Activated CD8-positive, alpha-beta memory T cell treated with anti-CD3 and anti-CD28 coated beads, Interleukin-2, amount 10 ng/mL, durations not matched to agents 7 days and 5 days (primary cell): ENCODE measurements at regions not wholly inside any gene's neighbourhood (a gene's known extent, or its start where the extent isn't known, plus 50 kb on each side); places are given as distances from the start of the nearest gene placed in this dataset.

Source experiments
- ATAC-seq: fragments of 150-1000 bp; cut with Tn5 transposase; one replicate; pipeline ENCODE4 v1.10.0; 2021; ENCODE audit warnings: moderate library complexity
- CTCF ChIA-PET: fragments of 350-600 bp; sonication (Branson Sonifier 250); formaldehyde crosslinking; loops from one replicate; lab custom pipeline; 2021; ENCODE audit warnings: antibody characterized with exemption; lab: Charles Lee
- DNase-seq: peaks from one replicate; pipeline ENCODE4 v3.0.0-alpha.2; 2020
- H3K27ac Mint-ChIP-seq: one replicate; pipeline ENCODE4 v1.8.0; 2021; ENCODE audit warnings: mild to moderate bottlenecking, mixed read lengths
- H3K27me3 Mint-ChIP-seq: one replicate; pipeline ENCODE4 v1.8.0; 2021; ENCODE audit warnings: mixed read lengths
- H3K36me3 Mint-ChIP-seq: one replicate; pipeline ENCODE4 v1.8.0; 2021; ENCODE audit warnings: mild to moderate bottlenecking, mixed read lengths
- H3K4me1 Mint-ChIP-seq: one replicate; pipeline ENCODE4 v1.8.0; 2021; ENCODE audit warnings: mixed read lengths
- H3K4me3 Mint-ChIP-seq: one replicate; pipeline ENCODE4 v1.8.0; 2021; ENCODE audit warnings: mild to moderate bottlenecking, moderate library complexity, mixed read lengths
- H3K9me3 Mint-ChIP-seq: one replicate; pipeline ENCODE4 v1.8.0; 2022; ENCODE audit warnings: low read depth, mixed read lengths

DNA sequence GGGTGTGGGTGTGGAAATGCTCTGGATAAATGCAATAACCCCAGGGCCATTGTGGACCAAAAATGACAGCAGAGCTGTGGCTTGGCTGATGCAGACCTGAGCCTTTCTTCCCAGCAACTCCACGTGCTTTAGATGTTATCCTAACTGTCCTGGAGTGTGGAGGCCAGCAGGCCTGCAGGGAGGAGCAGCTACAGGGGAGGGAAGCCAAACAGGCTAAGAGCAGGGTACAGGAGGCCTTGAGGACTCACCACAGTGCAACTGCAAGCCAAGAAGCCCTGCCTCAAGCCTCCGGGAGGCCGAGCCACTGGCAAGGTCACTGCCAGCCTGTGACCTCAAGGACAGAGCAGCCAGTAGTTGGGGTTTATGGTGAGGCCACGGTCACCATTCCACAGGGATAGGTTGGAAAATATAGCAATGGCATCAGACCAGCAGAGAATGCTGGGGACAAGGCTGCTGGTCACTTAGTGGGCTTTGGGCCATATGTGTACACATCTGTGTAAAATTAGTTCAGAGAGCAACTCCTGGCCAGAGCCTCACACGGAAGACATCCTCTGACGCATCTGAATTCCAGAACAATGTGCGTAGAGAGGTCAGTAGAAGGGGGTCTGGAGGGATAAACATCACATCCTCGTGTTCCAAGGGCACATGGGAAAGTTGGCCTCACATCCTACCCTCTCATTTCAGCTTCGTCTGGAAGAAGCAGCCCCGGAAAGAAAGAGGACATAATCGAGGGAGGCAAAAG is 76.2 kb upstream of the UPP2 start:
- Mint-ChIP-seq H3K4me1 (no peaks in the 10 kb centered on the region), H3K27me3 (peaks cover 3% of the 10 kb centered on the region), H3K9me3 (no peaks in the 10 kb centered on the region), H3K36me3 (no peaks in the 10 kb centered on the region), H3K27ac (no peak overlapping the region), H3K4me3 (no peak overlapping the region)
- CTCF ChIA-PET = interaction anchor here (0.6 to 3.3 kb wide), 9 partner anchors 9 to 768 kb away, joined by 3 to 36 read pairs (median 10); partner anchors contain the start of gene GALNT5
- DNase-seq (no peak), ATAC-seq (no peak)

DNA sequence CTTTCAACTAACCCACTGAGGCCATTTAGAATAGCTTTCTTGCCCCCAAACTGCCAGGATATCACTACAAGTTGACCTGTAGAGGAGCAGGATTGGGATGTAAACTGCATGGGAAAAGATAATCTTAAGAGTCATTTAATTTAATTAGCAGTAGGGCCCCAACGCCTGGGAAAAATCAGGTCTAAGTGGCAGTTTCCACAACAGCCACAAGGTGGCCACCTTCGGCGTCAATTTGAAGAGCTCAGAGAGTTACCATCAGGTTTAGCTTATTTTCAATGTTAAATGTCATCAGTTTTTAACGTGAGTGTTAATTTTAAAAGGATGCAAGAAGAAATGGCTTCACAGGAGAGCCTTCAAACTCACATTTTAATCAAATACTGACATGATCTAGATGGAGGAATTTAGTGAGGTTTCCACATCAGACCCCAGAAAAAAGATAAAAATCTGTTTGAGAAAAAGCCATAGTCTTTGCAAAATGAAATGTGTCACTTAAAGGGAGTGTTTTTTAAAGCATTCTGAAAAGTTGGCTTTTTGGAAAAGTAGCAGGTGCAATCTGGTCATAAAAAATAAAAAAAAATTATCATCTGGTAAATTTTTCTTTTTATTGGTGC is 77.3 kb upstream of the UPP2 start:
- ATAC-seq = peak; percentile 75
- Mint-ChIP-seq H3K4me1 (no peaks in the 10 kb centered on the region), H3K36me3 (no peaks in the 10 kb centered on the region)

DNA sequence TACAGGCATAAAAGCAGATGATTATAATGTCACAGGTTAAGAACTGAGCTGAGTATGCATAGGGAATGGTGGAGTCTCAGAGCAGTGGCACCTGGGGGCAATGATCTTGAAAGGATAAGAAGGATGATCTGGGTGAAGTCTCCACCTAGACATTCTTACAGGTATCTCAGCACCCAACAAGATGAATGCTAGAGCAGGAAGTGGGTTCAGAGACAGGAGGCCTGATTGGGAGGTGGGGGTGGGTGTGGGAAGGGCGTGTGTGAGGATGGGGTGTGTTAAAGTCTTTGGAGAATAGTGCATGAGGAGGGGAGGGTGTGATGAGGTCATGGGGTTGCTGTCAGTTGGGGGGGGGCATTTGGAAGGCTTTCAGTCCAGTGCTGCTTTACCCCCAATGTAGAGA is 78.8 kb upstream of the UPP2 start:
- no peaks in the 10 kb centered on the region for H3K36me3 Mint-ChIP-seq
- no peak overlapping the region for H3K4me3 Mint-ChIP-seq
- H3K27me3 Mint-ChIP-seq = peaks cover 2% of the 10 kb centered on the region
- no peak overlapping the region for H3K27ac Mint-ChIP-seq
- no peaks in the 10 kb centered on the region for H3K4me1 Mint-ChIP-seq
- no peaks in the 10 kb centered on the region for H3K9me3 Mint-ChIP-seq
- ATAC-seq (no peak), DNase-seq (no peak)
- CTCF ChIA-PET = interaction anchor here (1.0 to 3.3 kb wide), 6 partner anchors 12 to 731 kb away, joined by 4 to 36 read pairs (median 19); no protein-coding TSS in a partner anchor

More for the DNA sequence above, 77.3 kb upstream of the UPP2 start:
- no peaks in the 10 kb centered on the region for H3K9me3 Mint-ChIP-seq
- no peaks in the 10 kb centered on the region for H3K27me3 Mint-ChIP-seq
- H3K27ac Mint-ChIP-seq = no peak overlapping the region
- no peak overlapping the region for H3K4me3 Mint-ChIP-seq
- CTCF ChIA-PET = interaction anchor here (0.5 to 3.3 kb wide), 24 partner anchors 10 to 767 kb away, joined by 3 to 36 read pairs (median 4); partner anchors contain the start of genes ACVR1C and GALNT5
- DNase-seq = peak; percentile 64

DNA sequence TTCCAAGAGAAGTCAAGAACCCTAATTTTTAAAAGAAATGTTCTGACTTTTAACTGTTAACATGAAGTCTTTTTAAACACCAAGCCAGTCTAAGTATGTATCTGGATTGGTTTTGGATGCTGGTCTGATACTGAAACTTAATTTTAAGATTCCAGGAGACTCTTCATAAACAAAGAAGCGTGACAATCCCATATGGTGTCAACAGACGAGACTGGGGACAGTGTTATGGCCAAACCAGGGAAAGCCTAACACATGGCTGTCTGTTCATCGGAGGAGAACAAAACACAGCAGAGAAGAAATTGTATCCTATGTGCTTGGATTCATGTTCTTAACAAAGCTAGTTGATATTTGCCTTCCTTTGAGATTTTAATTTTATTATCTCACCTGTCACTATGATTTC is 80.5 kb upstream of the UPP2 start:
- no peak for DNase-seq
- H3K27ac Mint-ChIP-seq = no peak overlapping the region
- peaks cover 2% of the 10 kb centered on the region for H3K27me3 Mint-ChIP-seq
- H3K4me1 Mint-ChIP-seq = no peaks in the 10 kb centered on the region
- no peak overlapping the region for H3K4me3 Mint-ChIP-seq
- no peak for ATAC-seq
- no peaks in the 10 kb centered on the region for H3K9me3 Mint-ChIP-seq
- CTCF ChIA-PET = interaction anchor here (1.1 kb wide), 1 partner anchor 724 kb away, joined by 4 read pairs; no protein-coding TSS in a partner anchor
- H3K36me3 Mint-ChIP-seq = no peaks in the 10 kb centered on the region

- H3K9me3 Mint-ChIP-seq = no peaks in the 10 kb centered on the region
- peaks cover 19% of the 10 kb centered on the region for H3K4me1 Mint-ChIP-seq
- H3K36me3 Mint-ChIP-seq = no peaks in the 10 kb centered on the region
- H3K27ac Mint-ChIP-seq = no peak overlapping the region
- CTCF ChIA-PET = no interaction called here
- ATAC-seq (no peak), DNase-seq (no peak)
- H3K4me3 Mint-ChIP-seq = no peak overlapping the region
- H3K27me3 Mint-ChIP-seq = peaks cover 2% of the 10 kb centered on the region
Observed at GRCh38 chr2:158015428-158016076, 86.1 kb upstream of the UPP2 start.

DNA sequence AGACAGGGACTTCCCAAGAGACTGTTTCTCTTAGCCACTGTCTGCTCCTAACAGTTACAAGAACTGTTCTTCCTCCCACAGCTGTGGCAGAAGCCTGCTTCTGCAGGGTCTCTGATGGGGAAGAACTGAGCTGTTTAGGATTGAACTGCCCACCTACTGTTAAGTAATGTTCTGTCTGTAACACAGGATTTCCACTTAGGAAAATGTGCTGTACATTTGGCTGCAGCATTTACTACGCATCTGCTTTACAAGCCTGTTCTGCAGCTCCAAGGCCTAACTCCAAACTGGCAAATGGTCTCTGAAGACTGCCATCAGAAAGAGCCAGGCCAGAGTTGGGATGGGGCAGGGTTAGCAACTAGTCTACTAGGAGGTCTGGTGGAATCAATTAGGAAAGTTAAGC is 87.8 kb upstream of the UPP2 start:
- DNase-seq = no peak
- CTCF ChIA-PET = interaction anchor here (0.8 to 1.3 kb wide), 2 partner anchors 12 to 253 kb away, joined by 3 read pairs; no protein-coding TSS in a partner anchor
- Mint-ChIP-seq H3K9me3 (no peaks in the 10 kb centered on the region), H3K27me3 (peaks cover 2% of the 10 kb centered on the region), H3K36me3 (no peaks in the 10 kb centered on the region), H3K27ac (no peak overlapping the region), H3K4me3 (no peak overlapping the region), H3K4me1 (peaks cover 22% of the 10 kb centered on the region)
- no peak for ATAC-seq

DNA sequence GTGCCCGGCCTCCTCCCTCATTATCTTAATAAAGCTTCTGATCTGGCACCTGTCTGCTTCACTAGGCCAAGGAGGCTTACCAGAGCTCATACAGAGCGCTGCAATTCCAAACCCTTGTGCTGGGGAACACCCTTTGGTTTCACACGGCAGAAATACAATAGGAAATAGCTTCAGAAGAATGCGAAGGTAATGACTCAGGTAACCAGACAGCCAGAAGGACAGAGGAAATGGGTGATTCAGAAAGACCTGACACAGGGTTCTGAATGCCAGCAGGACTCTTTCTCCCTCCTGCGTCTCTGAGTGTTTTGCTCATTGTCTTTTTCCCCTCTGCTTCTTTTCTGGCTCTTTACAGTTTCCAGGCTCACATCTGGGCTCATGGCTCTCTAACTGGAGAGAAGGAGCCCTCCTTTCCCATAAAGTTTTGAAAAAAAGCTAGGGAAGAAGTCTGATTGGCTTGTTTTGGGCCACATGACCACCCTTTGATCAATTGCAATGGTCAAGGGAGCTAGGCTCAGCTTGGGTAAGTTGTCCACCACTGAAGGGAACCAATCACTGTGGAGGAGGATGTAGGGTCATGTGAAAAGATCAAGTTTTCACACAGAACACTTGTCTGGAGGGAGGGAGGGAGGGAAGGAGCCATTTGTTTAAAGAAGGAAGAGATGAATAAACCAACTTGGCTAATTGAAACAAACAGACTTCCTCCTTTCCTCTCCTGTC is 90.5 kb upstream of the UPP2 start:
- H3K9me3 Mint-ChIP-seq = no peaks in the 10 kb centered on the region
- ATAC-seq = no peak

GRCh38 chr2:158009399-158009798 is 92.3 kb upstream of the UPP2 start:
- no peak overlapping the region for H3K27ac Mint-ChIP-seq
- no peaks in the 10 kb centered on the region for H3K36me3 Mint-ChIP-seq
- CTCF ChIA-PET = interaction anchor here (0.9 to 1.8 kb wide), 2 partner anchors 233 to 704 kb away, joined by 3 to 4 read pairs; no protein-coding TSS in a partner anchor

More for the DNA sequence above, 90.5 kb upstream of the UPP2 start:
- no peak for DNase-seq
- H3K27me3 Mint-ChIP-seq = no peaks in the 10 kb centered on the region
- H3K4me3 Mint-ChIP-seq = no peak overlapping the region
- CTCF ChIA-PET = interaction anchor here (0.6 to 2.6 kb wide), 17 partner anchors 10 to 709 kb away, joined by 3 to 10 read pairs (median 4); partner anchors contain the start of genes ACVR1C and ERMN
- H3K27ac Mint-ChIP-seq = no peak overlapping the region
- H3K36me3 Mint-ChIP-seq = no peaks in the 10 kb centered on the region
- H3K4me1 Mint-ChIP-seq = peaks cover 23% of the 10 kb centered on the region

GRCh38 chr2:158006961-158007719 is 94.5 kb upstream of the UPP2 start:
- no peaks in the 10 kb centered on the region for H3K9me3 Mint-ChIP-seq
- peaks cover 16% of the 10 kb centered on the region for H3K4me1 Mint-ChIP-seq
- no peak overlapping the region for H3K27ac Mint-ChIP-seq
- H3K36me3 Mint-ChIP-seq = no peaks in the 10 kb centered on the region
- CTCF ChIA-PET = interaction anchor here (0.7 to 3.0 kb wide), 8 partner anchors 12 to 497 kb away, joined by 3 to 8 read pairs (median 4); no protein-coding TSS in a partner anchor
- no peaks in the 10 kb centered on the region for H3K27me3 Mint-ChIP-seq
- DNase-seq (no peak), ATAC-seq (peak; percentile 27)
- H3K4me3 Mint-ChIP-seq = no peak overlapping the region

More at GRCh38 chr2:158009399-158009798, 92.3 kb upstream of the UPP2 start:
- no peaks in the 10 kb centered on the region for H3K27me3 Mint-ChIP-seq
- ATAC-seq = no peak
- peaks cover 16% of the 10 kb centered on the region for H3K4me1 Mint-ChIP-seq
- H3K9me3 Mint-ChIP-seq = no peaks in the 10 kb centered on the region
- H3K4me3 Mint-ChIP-seq = no peak overlapping the region
- no peak for DNase-seq

DNA sequence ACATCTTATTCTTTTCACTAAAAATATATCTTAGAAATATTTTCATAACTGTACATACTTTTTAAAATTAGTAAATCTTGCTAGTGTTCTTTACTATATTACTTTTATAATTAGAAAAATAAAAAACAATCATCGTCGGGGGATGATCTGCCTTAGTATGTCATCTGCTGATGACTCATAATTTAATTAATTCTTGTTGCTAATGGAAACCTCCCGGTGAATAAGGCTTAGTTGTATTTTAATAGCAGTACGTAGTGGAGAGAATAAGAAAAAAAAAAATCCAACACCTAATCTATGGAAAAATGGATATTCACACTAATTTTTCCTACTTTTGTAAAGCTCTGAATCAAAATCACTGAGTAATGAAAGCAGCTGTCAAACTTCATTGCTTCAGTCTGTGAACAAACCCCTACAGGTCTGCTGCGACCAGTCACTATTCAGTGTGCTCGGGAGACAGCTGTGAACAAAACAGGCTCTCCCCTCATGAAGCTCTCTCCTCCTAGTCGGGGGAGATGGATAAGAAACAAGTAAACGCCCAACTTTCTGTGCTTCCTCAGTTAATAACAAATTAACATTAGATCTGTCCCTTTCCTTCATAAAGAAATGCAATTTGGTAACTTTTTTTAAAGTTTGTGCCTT is 97.4 kb upstream of the UPP2 start:
- peaks cover 1% of the 10 kb centered on the region for H3K4me1 Mint-ChIP-seq
- DNase-seq = no peak
- H3K27ac Mint-ChIP-seq = no peak overlapping the region
- ATAC-seq = no peak
- CTCF ChIA-PET = no interaction called here
- H3K36me3 Mint-ChIP-seq = no peaks in the 10 kb centered on the region
- no peaks in the 10 kb centered on the region for H3K9me3 Mint-ChIP-seq
- H3K27me3 Mint-ChIP-seq = no peaks in the 10 kb centered on the region
- H3K4me3 Mint-ChIP-seq = no peak overlapping the region

DNA sequence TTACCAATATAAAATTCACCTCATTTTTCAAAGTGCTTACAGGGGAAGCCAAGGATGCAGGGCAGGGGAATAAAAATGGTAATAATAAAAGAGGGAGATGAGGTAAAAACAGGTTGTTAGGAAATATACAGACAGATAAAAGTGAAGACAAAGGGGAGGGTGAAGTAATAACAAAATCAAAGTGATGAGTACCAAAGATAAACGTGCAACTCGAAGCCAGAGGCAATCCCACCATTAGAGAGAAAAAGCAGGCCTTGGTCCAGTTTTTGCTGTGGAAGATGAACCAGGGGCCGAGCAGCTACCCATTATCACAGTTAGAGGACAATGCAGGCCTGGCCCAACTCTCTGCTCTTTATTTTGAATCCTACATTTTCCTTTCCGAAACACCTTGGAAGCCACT is 99.6 kb upstream of the UPP2 start:
- no peaks in the 10 kb centered on the region for H3K27me3 Mint-ChIP-seq
- no peak for DNase-seq
- H3K4me3 Mint-ChIP-seq = no peak overlapping the region
- H3K27ac Mint-ChIP-seq = no peak overlapping the region
- H3K4me1 Mint-ChIP-seq = no peaks in the 10 kb centered on the region
- CTCF ChIA-PET = interaction anchor here (0.8 to 2.0 kb wide), 2 partner anchors 101 to 674 kb away, joined by 3 to 4 read pairs; no protein-coding TSS in a partner anchor
- H3K36me3 Mint-ChIP-seq = peaks cover 2% of the 10 kb centered on the region
- no peak for ATAC-seq
- peaks cover 2% of the 10 kb centered on the region for H3K9me3 Mint-ChIP-seq

GRCh38 chr2:157996799-157997198 is 104.9 kb upstream of the UPP2 start:
- Mint-ChIP-seq H3K36me3 (peaks cover 2% of the 10 kb centered on the region), H3K27ac (no peak overlapping the region), H3K4me3 (no peak overlapping the region), H3K27me3 (peaks cover under 1% of the 10 kb centered on the region), H3K4me1 (no peaks in the 10 kb centered on the region), H3K9me3 (peaks cover 2% of the 10 kb centered on the region)
- DNase-seq (no peak), ATAC-seq (no peak)
- CTCF ChIA-PET = no interaction called here
